Hematopoietic multipotent progenitor cell treated with erythropoietin and hydrocortisone succinate and interleukin-3 and kit ligand, for 15 days (in vitro differentiated cells): ENCODE measurements at regions not wholly inside any gene's neighbourhood (a gene's known extent, or its start where the extent isn't known, plus 50 kb on each side); places are given as distances from the start of the nearest gene placed in this dataset.

ENCODE experiments used
- DNase-seq: peaks from one replicate; pipeline ENCODE4 v3.0.0-alpha.2; 2015; ENCODE audit warnings: low spot score

GRCh38 chrX:5829469-5829868 lies 399.2 kb downstream of the NLGN4X start:
- no peak for DNase-seq

- no peak for DNase-seq
Observed at GRCh38 chrX:5829060-5829459, 399.6 kb downstream of the NLGN4X start.

GRCh38 chrX:5823903-5824302 lies 404.8 kb downstream of the NLGN4X start:
- DNase-seq, result no peak

GRCh38 chrX:5810636-5811035 lies 418.0 kb downstream of the NLGN4X start:
- no peak for DNase-seq

GRCh38 chrX:5807181-5807580 lies 421.5 kb downstream of the NLGN4X start:
- DNase-seq, result no peak

GRCh38 chrX:5802391-5802790 lies 426.3 kb downstream of the NLGN4X start:
- no peak for DNase-seq

- no peak for DNase-seq
Observed at GRCh38 chrX:5791721-5792120, 436.9 kb downstream of the NLGN4X start.

- DNase-seq, result no peak
Observed at GRCh38 chrX:5788910-5789309, 439.8 kb downstream of the NLGN4X start.

GRCh38 chrX:5780821-5781220 lies 447.8 kb downstream of the NLGN4X start:
- DNase-seq, result no peak

GRCh38 chrX:5775846-5776430 lies 452.7 kb downstream of the NLGN4X start:
- DNase-seq, result no peak

- no peak for DNase-seq
Observed at GRCh38 chrX:5774446-5774845, 454.2 kb downstream of the NLGN4X start.

- DNase-seq, result no peak
Observed at GRCh38 chrX:5771441-5771840, 457.2 kb downstream of the NLGN4X start.

- DNase-seq, result no peak
Observed at GRCh38 chrX:5756616-5757015, 472.1 kb downstream of the NLGN4X start.

- no peak for DNase-seq
Observed at GRCh38 chrX:5753291-5753690, 475.4 kb downstream of the NLGN4X start.

GRCh38 chrX:5752831-5753230 lies 475.8 kb downstream of the NLGN4X start:
- DNase-seq, result no peak

GRCh38 chrX:5748586-5749150 lies 480.0 kb downstream of the NLGN4X start:
- no peak for DNase-seq

GRCh38 chrX:5746231-5746630 lies 482.4 kb downstream of the NLGN4X start:
- no peak for DNase-seq

GRCh38 chrX:5733501-5733900 lies 495.2 kb downstream of the NLGN4X start:
- DNase-seq, result no peak

GRCh38 chrX:5730556-5730955 lies 498.1 kb downstream of the NLGN4X start:
- DNase-seq, result no peak

GRCh38 chrX:5726224-5726623 lies 502.4 kb downstream of the NLGN4X start:
- no peak for DNase-seq

- no peak for DNase-seq
Observed at GRCh38 chrX:5724123-5724522, 504.5 kb downstream of the NLGN4X start.

GRCh38 chrX:5718651-5719050 lies 510.0 kb downstream of the NLGN4X start:
- no peak for DNase-seq

- DNase-seq, result no peak
Observed at GRCh38 chrX:5716666-5717065, 512.0 kb downstream of the NLGN4X start.

GRCh38 chrX:5708251-5708650 lies 520.4 kb downstream of the NLGN4X start:
- no peak for DNase-seq
